K562 (cell line): ENCODE measurements at regions not wholly inside any gene's neighbourhood (a gene's known extent, or its start where the extent isn't known, plus 50 kb on each side); places are given as distances from the start of the nearest gene placed in this dataset.

Source experiments
- ATAC-seq: fragments of 200-7000 bp; cut with Tn5 transposase; 3 replicates; pipeline ENCODE4 v1.9.1; 2020; ENCODE audit warnings: moderate library complexity
- BruUV-seq: library from RNA; stranded (reverse); fragments of 400-500 nt; replicated peaks from 2 replicates; lab custom pipeline; 2021; lab: Mats Ljungman, UMichigan
- CTCF ChIA-PET: fragments of 300-600 bp; formaldehyde crosslinking; extraction: SDS; loops from one replicate; lab custom pipeline; 2021; ENCODE audit warnings: low intra/inter-chr PET ratio; lab: Yijun Ruan, JAX
- POLR2A ChIA-PET: fragments of 300-600, 350-650 bp; sonication (Branson Sonifier 250); formaldehyde crosslinking; extraction: SDS; loops from one replicate; lab custom pipeline; 2021; ENCODE audit warnings: antibody characterized with exemption, inconsistent platforms; lab: Yijun Ruan, JAX
- DNase-seq, 4 experiments: peaks; one replicate each; pipeline versions ENCODE4 v3.0.0 to v3.0.0-alpha.2; 2011 to 2018; ENCODE audit warnings: low spot score in 3 of 4, mixed read lengths in 3 of 4; ENCODE audit errors: extremely low read depth in 1 of 4
- FAIRE-seq: peaks from 2 replicates; lab custom pipeline; 2011; peaks lifted over from hg19 to GRCh38; lab: Jason Lieb, UNC
- H2AFZ ChIP-seq: 2 replicates; pipeline ENCODE4 v1.6.0; 2011; ENCODE audit warnings: low read depth, low read length, control low read depth, inconsistent platforms
- H3K27ac ChIP-seq: fragments of 200-600 bp; 3 replicates; pipeline ENCODE4 v1.8.0; 2011; ENCODE audit warnings: low read depth, mild to moderate bottlenecking, control low read depth, inconsistent platforms, low read length, moderate library complexity, mixed read lengths; ENCODE audit errors: extremely low read depth
- H3K27me3 ChIP-seq, 2 experiments: fragments of 300-600 bp in 1 of 2; 2 replicates in 1 of 2; 3 replicates in 1 of 2; pipeline versions ENCODE4 v1.6.0 to v1.8.0; 2011; ENCODE audit warnings: inconsistent platforms in 2 of 2, low read length in 2 of 2, mild to moderate bottlenecking in 1 of 2, mixed read lengths in 1 of 2, moderate library complexity in 1 of 2; ENCODE audit not compliant: control insufficient read depth in 2 of 2, insufficient read depth in 2 of 2
- H3K36me3 ChIP-seq: fragments of 300-600 bp; 3 replicates; pipeline ENCODE4 v1.8.0; 2011; ENCODE audit warnings: mild to moderate bottlenecking, low read length, inconsistent platforms; ENCODE audit not compliant: control insufficient read depth, insufficient read depth
- H3K4me1 ChIP-seq, 2 experiments: fragments of 200-600 bp in 1 of 2; replicated peaks in 1 of 2; 2 replicates in 1 of 2; 3 replicates in 1 of 2; pipeline versions ENCODE4 v1.5.1 to v1.8.0; 2011; ENCODE audit warnings: inconsistent platforms in 2 of 2, low read length in 2 of 2, mild to moderate bottlenecking in 1 of 2, mixed read lengths in 1 of 2, moderate library complexity in 1 of 2; ENCODE audit not compliant: control insufficient read depth in 2 of 2, insufficient read depth in 2 of 2
- H3K4me2 ChIP-seq: 2 replicates; pipeline ENCODE4 v1.6.1; 2011; ENCODE audit warnings: low read length, control low read depth, inconsistent platforms, mixed read lengths; ENCODE audit not compliant: insufficient read depth
- H3K4me3 ChIP-seq: fragments of 200-600 bp; sonication (generic), shearing (Covaris generic); 2 replicates; pipeline ENCODE4 v1.5.1; 2016; ENCODE audit warnings: control low read depth, inconsistent platforms
- H3K79me2 ChIP-seq: fragments of 200-600 bp; 3 replicates; pipeline ENCODE4 v1.8.0; 2011; ENCODE audit warnings: low read length, inconsistent platforms; ENCODE audit not compliant: control insufficient read depth, insufficient read depth
- H3K9ac ChIP-seq, 2 experiments: 2 replicates each; pipeline versions ENCODE4 v1.6.0 to v1.6.1; 2011; ENCODE audit warnings: low read depth in 2 of 2, low read length in 2 of 2, control low read depth in 1 of 2, inconsistent platforms in 1 of 2, mild to moderate bottlenecking in 1 of 2, mixed read lengths in 1 of 2; ENCODE audit not compliant: insufficient read depth in 1 of 2
- H3K9me1 ChIP-seq: one replicate; pipeline ENCODE4 v1.6.0; 2011; ENCODE audit warnings: inconsistent platforms, mild to moderate bottlenecking, low read length, moderate library complexity; ENCODE audit not compliant: control insufficient read depth, insufficient read depth
- H3K9me3 ChIP-seq: replicated peaks from 2 replicates; pipeline ENCODE4 v1.5.1; 2011; ENCODE audit warnings: low read depth, low read length, inconsistent platforms; ENCODE audit not compliant: control insufficient read depth, insufficient read depth
- H4K20me1 ChIP-seq: replicated peaks from 2 replicates; pipeline ENCODE4 v1.6.1; 2011; ENCODE audit warnings: low read length, inconsistent platforms, mixed read lengths; ENCODE audit not compliant: control insufficient read depth, insufficient read depth
- ARID3A ChIP-seq: IDR thresholded peaks from 2 replicates; pipeline ENCODE4 v1.6.1; 2012; ENCODE audit warnings: low read depth, low read length, improper control_type of control experiment, borderline replicate concordance
- CEBPB ChIP-seq: fragments of 450-650 bp; IDR thresholded peaks from 2 replicates; pipeline ENCODE4 v1.6.1; 2016; ENCODE audit warnings: missing genetic modification characterization, missing compliant biosample characterization
- CEBPG ChIP-seq, 3 experiments: fragments of 200-800 bp in 1 of 3; sonication (Bioruptor generic) in 1 of 3; sonication (generic) in 1 of 3; formaldehyde crosslinking in 1 of 3; IDR thresholded peaks in 2 of 3; conservative IDR thresholded peaks in 1 of 3; 2 replicates each; pipeline versions ENCODE4 v1.6.1 to v1.8.0; 2016 to 2022; ENCODE audit warnings: missing compliant biosample characterization in 2 of 3, missing genetic modification characterization in 2 of 3, mild to moderate bottlenecking in 1 of 3, missing genetic modification reagents in 1 of 3
- CTCF ChIP-seq, 3 experiments: IDR thresholded peaks in 2 of 3; conservative IDR thresholded peaks in 1 of 3; 2 replicates each; pipeline ENCODE4 v1.5.1; 2011 to 2012; ENCODE audit warnings: low read length in 3 of 3, mild to moderate bottlenecking in 3 of 3, control low read depth in 2 of 3, improper control_type of control experiment in 1 of 3, inconsistent platforms in 1 of 3, low read depth in 1 of 3, mixed read lengths in 1 of 3, moderate library complexity in 1 of 3; ENCODE audit not compliant: insufficient read depth in 2 of 3
- DEAF1 ChIP-seq: fragments of 450-650 bp; formaldehyde crosslinking; IDR thresholded peaks from 2 replicates; pipeline ENCODE4 v1.4.0; 2020; ENCODE audit warnings: mild to moderate bottlenecking, moderate library complexity
- GTF2A2 ChIP-seq: IDR thresholded peaks from 2 replicates; pipeline ENCODE4 v1.6.1; 2016; ENCODE audit warnings: mild to moderate bottlenecking, missing genetic modification characterization, missing compliant biosample characterization
- HEY1 ChIP-seq: fragments of 250-450 bp; sonication (Bioruptor Pico); IDR thresholded peaks from 2 replicates; pipeline ENCODE4 v1.5.0; 2020; ENCODE audit warnings: mild to moderate bottlenecking, moderate library complexity, borderline replicate concordance
- MAZ ChIP-seq, 2 experiments: fragments of 450-650 bp in 1 of 2; sonication (generic) in 1 of 2; formaldehyde crosslinking; IDR thresholded peaks in 1 of 2; conservative IDR thresholded peaks in 1 of 2; 2 replicates each; pipeline versions ENCODE4 v1.4.0 to v1.5.0; 2020; ENCODE audit warnings: mild to moderate bottlenecking in 1 of 2, missing genetic modification reagents in 1 of 2
- RB1 ChIP-seq: fragments of 450-650 bp; IDR thresholded peaks from 2 replicates; pipeline ENCODE4 v1.6.1; 2017; ENCODE audit warnings: low read depth, mild to moderate bottlenecking
- RCOR1 ChIP-seq, 2 experiments: IDR thresholded peaks; 2 replicates each; pipeline ENCODE4 v1.6.1; 2012; ENCODE audit warnings: low read depth in 2 of 2, low read length in 2 of 2, borderline replicate concordance in 1 of 2, improper control_type of control experiment in 1 of 2
- SMC3 ChIP-seq: conservative IDR thresholded peaks from 2 replicates; pipeline ENCODE4 v1.6.1; 2011; ENCODE audit warnings: low read depth, low read length, improper control_type of control experiment; ENCODE audit not compliant: insufficient read depth
- SOX6 ChIP-seq: fragments of 450-650 bp; IDR thresholded peaks from 2 replicates; pipeline ENCODE4 v1.6.1; 2014; ENCODE audit warnings: mild to moderate bottlenecking
- STAG1 ChIP-seq: sonication (generic); formaldehyde crosslinking; IDR thresholded peaks from 2 replicates; pipeline ENCODE4 v1.5.0; 2020; ENCODE audit warnings: missing genetic modification reagents, borderline replicate concordance
- ZNF778 ChIP-seq: fragments of 450-650 bp; formaldehyde crosslinking; IDR thresholded peaks from 2 replicates; pipeline ENCODE4 v1.4.0; 2020; ENCODE audit warnings: mild to moderate bottlenecking, moderate library complexity
- ZSCAN29 ChIP-seq: fragments of 450-650 bp; IDR thresholded peaks from 2 replicates; pipeline ENCODE4 v1.6.1; 2017
- WGBS: fragments of 100-300 bp; shearing (Covaris generic); methylation state at CpG from one replicate; pipeline ENCODE4 v1.1.6; 2016; ENCODE audit warnings: low coverage, mixed read lengths; ENCODE audit not compliant: insufficient coverage; ENCODE audit errors: missing lambda C conversion rate; 5-methylcytosine and 5-hydroxymethylcytosine counted together
- in situ Hi-C: fragments of 300-500 bp; cut with MboI; formaldehyde crosslinking; loops from 4 replicates; pipeline ENCODE4 v1.15.0; 2018; ENCODE audit warnings: inconsistent platforms, mixed read lengths
- intact Hi-C: fragments of 100-400 bp; cut with micrococcal nuclease; formaldehyde crosslinking; loops from 2 replicates; pipeline ENCODE4 v1.14.2; 2022

GRCh38 chr6:2353412-2354137 is 108.2 kb upstream of the GMDS start:
- H3K36me3 ChIP-seq, result no peaks in the 10 kb centered on the region
- no peaks in the 10 kb centered on the region for H3K9me3 ChIP-seq
- ChIA-PET CTCF (interaction anchor here (0.6 to 2.0 kb wide), 8 partner anchors 89 to 757 kb away, joined by 3 to 17 read pairs (median 6); no protein-coding TSS in a partner anchor), POLR2A (interaction anchor here (0.6 to 1.3 kb wide), 2 partner anchors 132 to 166 kb away, joined by 3 to 5 read pairs; no protein-coding TSS in a partner anchor)
- H3K9me1 ChIP-seq, result no peaks in the 10 kb centered on the region
- no peaks in the 10 kb centered on the region for H3K4me1 ChIP-seq
- no peak overlapping the region for H2AFZ ChIP-seq
- no peak overlapping the region for H3K4me2 ChIP-seq
- no TSS peak for BruUV-seq
- intact Hi-C loops, result loop anchor here (1.0 to 10.0 kb wide), 7 partner anchors 144 to 757 kb away; no protein-coding TSS in a partner anchor
- H3K79me2 ChIP-seq, result no peaks in the 10 kb centered on the region
- FAIRE-seq (peak; percentile 66), DNase-seq (peak; percentile 56 to 73 (median 59)), ATAC-seq (peak; percentile 90)
- no peak overlapping the region for H3K27ac ChIP-seq
- 5% methylated on average over 10 of the region's 10 CpGs for WGBS
- no peak overlapping the region for H3K4me3 ChIP-seq
- no peak overlapping the region for H3K9ac ChIP-seq
- no peaks in the 10 kb centered on the region; a peak in 2 of 5 replicates for H3K27me3 ChIP-seq
- in situ Hi-C loops, result loop anchor here (10.0 kb wide), 2 partner anchors 459 to 759 kb away; no protein-coding TSS in a partner anchor
- no peaks in the 10 kb centered on the region for H4K20me1 ChIP-seq
- TF ChIP-seq SOX6, result peak; percentile 33; the same call in 1 of the 2 replicates
- peak; percentile 72 to 96 (median 80) for TF ChIP-seq CTCF (IDR thresholded peaks at IDR 0.05 in 2 of 3, conservative IDR thresholded peaks at IDR 0.05 in 1 of 3; ENCODE audit: insufficient read depth in 2 of 3, low read depth in 1 of 3, low read length in 3 of 3)
- TF ChIP-seq CEBPB, result peak; percentile 29; the same call in 1 of the 2 replicates
- TF ChIP-seq SMC3, result peak; percentile 79
- TF ChIP-seq ZSCAN29, result no peak
- 0 out of 4 replicates have a peak, but pooled peaks of 1 of the 2 experiments have one; percentile 10 for TF ChIP-seq MAZ (CRISPR knock-in tag; conservative IDR thresholded peaks at IDR 0.05 in 1 of 2, IDR thresholded peaks at IDR 0.05 in 1 of 2)
- 0 out of 2 replicates have a peak, but pooled peaks have one; percentile 14 for TF ChIP-seq HEY1 (CRISPR knock-in tag)
- TF ChIP-seq DEAF1, result peak; percentile 95
- no peak for TF ChIP-seq ZNF778 (CRISPR knock-in tag)
- TF ChIP-seq STAG1 (CRISPR knock-in tag), result peak; percentile 47; the same call in 1 of the 2 replicates
- TF ChIP-seq ARID3A, result peak; percentile 87; the same call in 1 of the 2 replicates
- no peak for TF ChIP-seq CEBPG (CRISPR knock-in tag; IDR thresholded peaks at IDR 0.05)
- TF ChIP-seq CEBPG (tag; conservative IDR thresholded peaks at IDR 0.05 in 1 of 2, IDR thresholded peaks at IDR 0.05 in 1 of 2), result 0 out of 4 replicates have a peak, but pooled peaks of 1 of the 2 experiments have one; percentile 44
- TF ChIP-seq RB1, result peak; percentile 18; the same call in 1 of the 2 replicates
- 0 out of 4 replicates have a peak, but pooled peaks of 1 of the 2 experiments have one; percentile 10 for TF ChIP-seq RCOR1 (IDR thresholded peaks at IDR 0.05; ENCODE audit: borderline replicate concordance in 1 of 2, low read depth in 2 of 2, low read length in 2 of 2)
- TF ChIP-seq GTF2A2, result no peak
